HG02623 (cell line): ENCODE measurements at regions not wholly inside any gene's neighbourhood (a gene's known extent, or its start where the extent isn't known, plus 50 kb on each side); places are given as distances from the start of the nearest gene placed in this dataset.

Experiments used
- ATAC-seq: cut with Tn5 transposase; IDR thresholded peaks from one replicate; pipeline ENCODE4 v1.9.1; 2021; ENCODE audit warnings: moderate library complexity; ENCODE audit not compliant: unreplicated experiment

DNA sequence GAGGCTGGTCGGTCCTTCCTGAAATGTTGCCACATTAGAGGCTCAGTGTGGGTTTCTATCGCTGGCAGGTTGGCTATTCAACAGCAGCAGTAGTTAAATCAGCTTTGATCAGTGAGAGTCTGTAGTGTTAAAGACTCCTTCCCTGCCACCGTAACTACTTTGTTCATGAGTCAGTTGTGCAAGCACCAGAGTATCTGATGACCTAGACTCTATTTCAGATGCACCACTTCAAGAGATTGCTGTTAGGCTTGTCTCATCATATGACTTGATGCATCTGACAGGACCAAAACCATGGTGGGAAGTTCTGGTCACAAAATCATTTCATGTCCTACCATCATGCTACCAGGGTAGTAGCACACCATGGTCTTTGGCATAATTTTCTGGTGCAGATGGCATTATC lies 482.7 kb upstream of the MPDZ start:
- no peak for ATAC-seq

DNA sequence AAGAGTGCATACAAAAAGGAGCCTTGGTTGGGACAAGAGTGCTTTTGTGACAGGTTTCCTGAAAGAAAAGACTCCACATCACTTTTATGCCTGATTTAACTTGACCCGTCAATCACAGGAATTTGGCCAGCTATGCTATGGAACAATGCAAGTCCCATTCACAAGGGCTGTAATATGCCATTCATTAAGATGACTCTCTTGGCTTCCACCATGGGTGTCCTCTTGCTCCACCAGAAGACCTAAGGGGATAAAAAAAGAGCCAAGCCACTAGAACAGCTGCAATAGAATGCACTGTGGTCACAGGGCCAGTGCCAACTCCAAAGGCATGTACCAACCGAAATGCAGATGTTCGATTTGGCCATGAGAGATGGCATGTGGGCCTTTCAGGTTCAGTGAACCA lies 480.1 kb upstream of the MPDZ start:
- no peak for ATAC-seq

GRCh38 chr9:13758936-13759335 lies 479.4 kb upstream of the MPDZ start:
- no peak for ATAC-seq

DNA sequence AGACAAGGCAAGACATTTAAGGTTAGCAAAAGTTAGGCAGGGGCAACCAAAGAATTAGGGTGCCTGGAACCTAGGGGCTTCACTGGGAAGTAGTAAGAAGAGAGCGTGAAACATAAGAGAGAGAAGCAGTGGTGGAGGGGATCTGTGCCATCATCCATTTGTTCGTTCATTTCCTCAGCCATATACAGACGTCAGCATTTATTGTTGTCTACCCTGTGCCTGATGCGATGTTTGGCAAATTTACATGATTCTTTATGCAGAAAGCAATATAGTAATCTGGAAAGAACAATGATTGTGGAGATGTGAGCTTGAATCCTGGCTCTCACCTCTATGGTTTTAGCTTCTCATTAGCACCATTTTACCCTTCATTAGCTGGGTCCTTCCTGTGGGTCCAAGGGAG lies 477.5 kb upstream of the MPDZ start:
- no peak for ATAC-seq

GRCh38 chr9:13755551-13755950 lies 476.1 kb upstream of the MPDZ start:
- no peak for ATAC-seq

- ATAC-seq = no peak
These were observed 471.1 kb upstream of the MPDZ start for GRCh38 chr9:13750639-13751038.

- no peak for ATAC-seq
These were observed 470.6 kb upstream of the MPDZ start for GRCh38 chr9:13750061-13750460.

DNA sequence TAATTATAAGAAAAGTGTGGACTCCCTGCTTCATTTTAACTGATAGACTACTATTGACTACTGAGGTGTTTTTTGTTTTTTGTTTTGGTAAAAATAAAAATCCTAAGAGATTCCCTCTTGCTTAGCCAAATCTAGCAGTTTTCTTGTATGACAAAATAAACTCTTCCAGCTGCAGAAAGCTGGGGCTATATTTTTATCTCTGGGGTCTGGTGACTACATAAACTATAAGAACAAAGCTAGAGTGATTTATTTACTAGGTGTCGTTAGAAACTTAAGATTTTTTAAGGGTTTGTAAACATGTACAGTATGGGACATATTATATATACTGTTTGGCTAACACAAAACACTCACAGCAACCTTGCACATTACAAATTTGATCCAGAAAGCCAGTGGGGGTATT lies 467.4 kb upstream of the MPDZ start:
- no peak for ATAC-seq

GRCh38 chr9:13744261-13744901 lies 464.9 kb upstream of the MPDZ start:
- ATAC-seq = no peak

GRCh38 chr9:13737885-13738284 lies 458.4 kb upstream of the MPDZ start:
- ATAC-seq = no peak

GRCh38 chr9:13735181-13735580 lies 455.7 kb upstream of the MPDZ start:
- ATAC-seq = no peak

DNA sequence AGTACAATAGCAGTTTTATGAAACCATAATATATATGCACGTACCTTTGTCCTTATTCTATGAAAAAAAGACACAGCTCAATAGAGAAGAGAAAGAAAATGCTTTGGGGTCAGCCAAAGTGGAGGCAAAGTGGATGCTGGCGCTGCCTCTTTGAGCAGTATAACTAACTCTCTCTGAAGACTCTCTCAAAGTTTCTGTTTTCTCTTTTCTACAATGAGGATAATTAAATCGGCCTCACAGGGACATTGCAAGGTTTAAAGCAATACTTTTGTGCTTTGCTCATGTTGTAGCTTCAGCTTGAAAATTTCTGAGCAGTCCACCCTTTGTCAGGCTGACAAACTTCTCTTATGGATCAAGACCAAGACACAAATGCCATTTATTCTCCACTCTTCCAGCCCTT lies 455.1 kb upstream of the MPDZ start:
- no peak for ATAC-seq

- ATAC-seq = no peak
These were observed 452.8 kb upstream of the MPDZ start for GRCh38 chr9:13732290-13732689.

- no peak for ATAC-seq
These were observed 452.1 kb upstream of the MPDZ start for GRCh38 chr9:13731637-13732036.

DNA sequence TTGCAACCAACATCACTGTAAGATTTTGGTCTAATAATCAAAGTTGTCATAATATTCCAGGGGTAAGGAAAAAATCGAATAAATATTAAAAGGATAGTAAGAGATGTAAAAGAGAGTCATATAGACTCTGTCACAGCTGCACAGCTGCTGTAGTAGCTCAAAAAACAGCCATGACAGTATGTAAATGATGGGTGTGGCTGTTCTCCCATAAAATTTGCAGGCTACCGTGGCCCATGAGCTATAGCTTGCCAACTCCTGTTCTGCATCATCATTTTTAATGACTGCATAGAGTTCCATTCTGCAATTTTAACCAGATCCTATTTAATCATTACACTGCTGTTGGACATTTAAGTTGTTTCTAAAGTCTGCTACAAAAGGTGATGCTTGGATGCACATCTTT lies 450.5 kb upstream of the MPDZ start:
- no peak for ATAC-seq

DNA sequence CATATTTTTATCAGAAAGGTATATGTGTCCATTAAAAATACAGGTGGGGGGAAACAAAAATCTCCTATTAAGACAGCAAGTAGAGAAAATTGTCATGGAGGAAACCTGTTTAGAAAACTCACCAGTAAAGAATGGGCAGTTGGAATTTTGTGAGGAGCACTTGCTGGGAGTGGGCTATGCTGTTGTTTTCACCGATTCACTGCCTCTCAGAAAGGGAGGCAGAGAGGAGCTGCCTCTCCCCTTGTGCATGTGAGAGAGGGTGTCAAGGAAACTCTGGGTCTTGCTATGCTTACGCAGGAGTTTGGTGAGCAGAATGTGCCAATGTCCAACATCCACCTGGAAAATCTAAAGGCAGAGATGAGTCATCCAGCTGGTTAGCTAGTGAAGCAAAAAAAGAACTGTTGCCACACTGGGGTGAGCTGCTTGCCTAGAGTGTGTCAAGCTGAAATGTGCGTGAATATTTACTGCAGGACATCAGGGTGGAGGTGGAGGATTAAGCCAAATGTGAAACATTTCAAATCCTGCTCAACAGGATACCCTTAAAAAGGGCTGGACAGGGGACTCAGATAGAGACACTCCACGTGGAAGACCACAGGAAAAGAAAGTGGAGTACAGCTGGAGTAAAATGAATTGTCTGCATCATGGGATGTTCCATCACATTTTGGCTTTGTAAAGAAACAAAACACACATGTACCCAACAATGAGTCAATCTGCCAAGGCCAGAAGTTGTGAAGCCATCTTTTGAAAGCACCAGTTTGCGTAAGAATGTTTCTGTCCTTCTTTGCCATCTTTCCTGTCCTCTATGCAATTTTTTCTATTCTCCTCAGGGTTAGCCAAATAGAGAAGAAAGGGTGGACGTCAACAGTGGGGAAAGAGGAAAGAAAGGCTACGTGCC lies 449.7 kb upstream of the MPDZ start:
- ATAC-seq = no peak

GRCh38 chr9:13728131-13728530 lies 448.6 kb upstream of the MPDZ start:
- no peak for ATAC-seq

- ATAC-seq = no peak
These were observed 447.3 kb upstream of the MPDZ start for GRCh38 chr9:13726746-13727145.

- no peak for ATAC-seq
These were observed 446.0 kb upstream of the MPDZ start for GRCh38 chr9:13725516-13725915.

- ATAC-seq = no peak
These were observed 442.2 kb upstream of the MPDZ start for GRCh38 chr9:13721481-13722235.

GRCh38 chr9:13719981-13720676 lies 440.6 kb upstream of the MPDZ start:
- no peak for ATAC-seq
